ENCODE measurements at regions not wholly inside any gene's neighbourhood (a gene's known extent, or its start where the extent isn't known, plus 50 kb on each side); places are given as distances from the start of the nearest gene placed in this dataset.

DNA sequence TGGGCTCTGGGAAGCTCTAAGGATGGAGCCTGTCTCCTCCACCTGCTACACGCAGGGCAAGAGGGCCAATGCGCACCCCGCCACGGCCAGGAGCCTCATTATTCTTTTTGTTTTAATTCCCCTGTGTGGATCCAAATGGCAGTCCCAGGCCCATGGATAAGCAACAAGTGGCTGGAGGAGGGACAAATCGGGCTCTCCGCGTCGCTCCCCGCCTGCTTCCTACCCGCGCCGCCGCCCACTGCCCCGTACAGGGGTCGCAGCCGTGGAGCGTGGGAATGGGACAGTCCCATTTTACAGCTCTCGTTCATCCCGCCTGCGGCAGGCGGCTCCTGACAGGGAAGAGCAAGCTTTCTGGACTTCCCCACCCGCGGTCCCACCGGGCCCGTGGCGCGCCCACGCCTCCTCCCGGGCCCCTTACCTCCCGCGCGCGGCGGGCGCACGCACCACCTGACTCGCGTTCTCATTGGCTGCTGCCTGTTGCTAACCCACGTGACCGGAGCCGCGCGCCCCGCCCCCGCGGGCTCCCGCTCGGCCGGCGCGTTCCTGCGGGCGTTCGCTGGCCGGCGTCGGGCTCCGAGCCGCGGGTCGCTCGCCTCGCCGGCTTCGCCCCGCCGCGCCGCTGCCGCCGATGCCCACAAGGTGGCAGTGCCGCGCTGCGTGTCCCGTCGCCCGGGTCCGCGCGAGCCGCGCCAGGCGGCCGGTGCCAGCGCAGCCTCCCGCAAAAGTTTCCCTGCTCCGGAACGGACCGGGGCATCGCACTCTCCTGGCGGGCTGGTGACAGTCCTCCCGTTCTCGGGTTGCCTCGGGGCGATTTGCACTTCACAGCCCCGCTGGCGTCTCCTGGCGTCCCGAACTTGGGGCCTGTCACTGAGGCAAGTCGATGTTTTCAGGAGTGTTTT, 93.3 kb downstream of the CD83 start:
- Histone ChIP-seq H4K20me1 (ENCODE audit: insufficient read depth, low read length) (no peaks in the 10 kb centered on the region), H3K36me3 (replicated peaks in 1 of 2; ENCODE audit: control insufficient read depth in 1 of 2, insufficient read depth in 2 of 2, low read length in 2 of 2) (no peaks in the 10 kb centered on the region), H3K4me2 (ENCODE audit: low read depth, low read length) (peak overlapping the region; percentile 98), H3K9ac (ENCODE audit: insufficient read depth, low read depth, low read length) (peak overlapping the region; percentile 62; the same call in 1 of the 2 replicates), H3K27ac (ENCODE audit: extremely low read length, insufficient read depth, low read length) (no peak overlapping the region), H3K79me2 (ENCODE audit: insufficient read depth, low read length) (no peaks in the 10 kb centered on the region), H3K27me3 (ENCODE audit: control insufficient read depth in 1 of 2, insufficient read depth in 2 of 2, low read length in 2 of 2) (peaks cover 0 to 21% of the 10 kb centered on the region in 2 experiments; a peak in 3 of 5 replicates), H3K9me3 (ENCODE audit: low read length) (no peaks in the 10 kb centered on the region), H3K4me3 (replicated peaks in 1 of 3; ENCODE audit: insufficient read depth in 1 of 3, low read depth in 2 of 3, low read length in 3 of 3) (peak overlapping the region; percentile 56 to 80 (median 58)), H3K4me1 (ENCODE audit: insufficient read depth, low read length) (peaks cover 31% of the 10 kb centered on the region), H2AFZ (ENCODE audit: low read length) (no peak overlapping the region)
- intact Hi-C loops (cut with micrococcal nuclease; ENCODE audit: unreplicated experiment) (loop anchor here (1.0 to 10.0 kb wide), 4 partner anchors 299 to 1281 kb away; partner anchors contain the start of gene JARID2), in situ Hi-C loops (cut with HindIII; ENCODE audit: extremely low pct_ligation_motif_present, low pct_unique_long_range_greater_than_20kb) (loop anchor here (10.0 to 25.0 kb wide), 4 partner anchors 1026 to 1401 kb away; partner anchors contain the start of gene JARID2)
- DNase-seq (ENCODE audit: low spot score) = peak; percentile 74
- ChIA-PET CTCF (ENCODE audit: low intra/inter-chr PET ratio, low total read pairs) (interaction anchor here (0.7 to 2.0 kb wide), 4 partner anchors 299 to 1412 kb away, joined by 3 to 7 read pairs (median 4); no protein-coding TSS in a partner anchor), POLR2A (no interaction called here)
- peak; percentile 91 for ATAC-seq
- WGBS (ENCODE audit: low lambda C conversion rate) = 18% methylated on average over 23 of the region's 100 CpGs
- FAIRE-seq = no peak
- no TSS peak for BruUV-seq (replicated peaks)
- TF ChIP-seq, protein P1, sequence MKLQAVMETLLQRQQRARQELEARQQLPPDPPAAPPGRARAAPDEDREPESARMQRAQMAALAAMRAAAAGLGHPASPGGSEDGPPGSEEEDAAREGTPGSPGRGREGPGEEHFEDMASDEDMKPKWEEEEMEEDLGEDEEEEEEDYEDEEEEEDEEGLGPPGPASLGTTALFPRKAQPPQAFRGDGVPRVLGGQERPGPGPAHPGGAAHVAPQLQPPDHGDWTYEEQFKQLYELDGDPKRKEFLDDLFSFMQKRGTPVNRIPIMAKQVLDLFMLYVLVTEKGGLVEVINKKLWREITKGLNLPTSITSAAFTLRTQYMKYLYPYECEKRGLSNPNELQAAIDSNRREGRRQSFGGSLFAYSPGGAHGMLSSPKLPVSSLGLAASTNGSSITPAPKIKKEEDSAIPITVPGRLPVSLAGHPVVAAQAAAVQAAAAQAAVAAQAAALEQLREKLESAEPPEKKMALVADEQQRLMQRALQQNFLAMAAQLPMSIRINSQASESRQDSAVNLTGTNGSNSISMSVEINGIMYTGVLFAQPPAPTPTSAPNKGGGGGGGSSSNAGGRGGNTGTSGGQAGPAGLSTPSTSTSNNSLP (IDR thresholded peaks at IDR 0.05; ENCODE audit: low read depth, low read length) = no peak
- TF ChIP-seq, protein P2, sequence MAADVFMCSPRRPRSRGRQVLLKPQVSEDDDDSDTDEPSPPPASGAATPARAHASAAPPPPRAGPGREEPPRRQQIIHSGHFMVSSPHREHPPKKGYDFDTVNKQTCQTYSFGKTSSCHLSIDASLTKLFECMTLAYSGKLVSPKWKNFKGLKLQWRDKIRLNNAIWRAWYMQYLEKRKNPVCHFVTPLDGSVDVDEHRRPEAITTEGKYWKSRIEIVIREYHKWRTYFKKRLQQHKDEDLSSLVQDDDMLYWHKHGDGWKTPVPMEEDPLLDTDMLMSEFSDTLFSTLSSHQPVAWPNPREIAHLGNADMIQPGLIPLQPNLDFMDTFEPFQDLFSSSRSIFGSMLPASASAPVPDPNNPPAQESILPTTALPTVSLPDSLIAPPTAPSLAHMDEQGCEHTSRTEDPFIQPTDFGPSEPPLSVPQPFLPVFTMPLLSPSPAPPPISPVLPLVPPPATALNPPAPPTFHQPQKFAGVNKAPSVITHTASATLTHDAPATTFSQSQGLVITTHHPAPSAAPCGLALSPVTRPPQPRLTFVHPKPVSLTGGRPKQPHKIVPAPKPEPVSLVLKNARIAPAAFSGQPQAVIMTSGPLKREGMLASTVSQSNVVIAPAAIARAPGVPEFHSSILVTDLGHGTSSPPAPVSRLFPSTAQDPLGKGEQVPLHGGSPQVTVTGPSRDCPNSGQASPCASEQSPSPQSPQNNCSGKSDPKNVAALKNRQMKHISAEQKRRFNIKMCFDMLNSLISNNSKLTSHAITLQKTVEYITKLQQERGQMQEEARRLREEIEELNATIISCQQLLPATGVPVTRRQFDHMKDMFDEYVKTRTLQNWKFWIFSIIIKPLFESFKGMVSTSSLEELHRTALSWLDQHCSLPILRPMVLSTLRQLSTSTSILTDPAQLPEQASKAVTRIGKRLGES (CRISPR knock-in tag; IDR thresholded peaks at IDR 0.05; ENCODE audit: borderline replicate concordance) = no peak
- no peak for TF ChIP-seq ZNF501 (CRISPR knock-in tag; IDR thresholded peaks at IDR 0.05)
- no peak for TF ChIP-seq FOXO1 (CRISPR knock-in tag; IDR thresholded peaks at IDR 0.05)
- no peak for TF ChIP-seq NR2F6 (IDR thresholded peaks at IDR 0.05)
- TF ChIP-seq NR2F6 (CRISPR knock-in tag; IDR thresholded peaks at IDR 0.05) = no peak
- TF ChIP-seq EZH2 (conservative IDR thresholded peaks at IDR 0.05; ENCODE audit: low read depth, low read length) = no peak
- TF ChIP-seq ZFYVE20 (CRISPR knock-in tag; IDR thresholded peaks at IDR 0.05; ENCODE audit: borderline replicate concordance, low read depth) = no peak
- TF ChIP-seq, protein P3, sequence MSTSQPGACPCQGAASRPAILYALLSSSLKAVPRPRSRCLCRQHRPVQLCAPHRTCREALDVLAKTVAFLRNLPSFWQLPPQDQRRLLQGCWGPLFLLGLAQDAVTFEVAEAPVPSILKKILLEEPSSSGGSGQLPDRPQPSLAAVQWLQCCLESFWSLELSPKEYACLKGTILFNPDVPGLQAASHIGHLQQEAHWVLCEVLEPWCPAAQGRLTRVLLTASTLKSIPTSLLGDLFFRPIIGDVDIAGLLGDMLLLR (CRISPR knock-in tag; IDR thresholded peaks at IDR 0.05) = peak; percentile 56; the same call in 1 of the 2 replicates
- TF ChIP-seq, protein P4, sequence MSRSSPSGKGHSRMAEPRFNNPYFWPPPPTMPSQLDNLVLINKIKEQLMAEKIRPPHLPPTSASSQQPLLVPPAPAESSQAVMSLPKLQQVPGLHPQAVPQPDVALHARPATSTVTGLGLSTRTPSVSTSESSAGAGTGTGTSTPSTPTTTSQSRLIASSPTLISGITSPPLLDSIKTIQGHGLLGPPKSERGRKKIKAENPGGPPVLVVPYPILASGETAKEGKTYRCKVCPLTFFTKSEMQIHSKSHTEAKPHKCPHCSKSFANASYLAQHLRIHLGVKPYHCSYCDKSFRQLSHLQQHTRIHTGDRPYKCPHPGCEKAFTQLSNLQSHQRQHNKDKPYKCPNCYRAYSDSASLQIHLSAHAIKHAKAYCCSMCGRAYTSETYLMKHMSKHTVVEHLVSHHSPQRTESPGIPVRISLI (CRISPR knock-in tag; IDR thresholded peaks at IDR 0.05; ENCODE audit: borderline replicate concordance) = no peak
- TF ChIP-seq TEAD3 (CRISPR knock-in tag; optimal IDR thresholded peaks at IDR 0.05; ENCODE audit: borderline replicate concordance) = no peak
- 0 out of 2 replicates have a peak, but pooled peaks have one; percentile 50 for TF ChIP-seq SNAI1 (CRISPR knock-in tag; IDR thresholded peaks at IDR 0.05; ENCODE audit: borderline replicate concordance)
- TF ChIP-seq ELF1 (CRISPR knock-in tag; IDR thresholded peaks at IDR 0.05) = no peak
- no peak for TF ChIP-seq FOXM1 (CRISPR knock-in tag; IDR thresholded peaks at IDR 0.05)
- TF ChIP-seq, protein P5, sequence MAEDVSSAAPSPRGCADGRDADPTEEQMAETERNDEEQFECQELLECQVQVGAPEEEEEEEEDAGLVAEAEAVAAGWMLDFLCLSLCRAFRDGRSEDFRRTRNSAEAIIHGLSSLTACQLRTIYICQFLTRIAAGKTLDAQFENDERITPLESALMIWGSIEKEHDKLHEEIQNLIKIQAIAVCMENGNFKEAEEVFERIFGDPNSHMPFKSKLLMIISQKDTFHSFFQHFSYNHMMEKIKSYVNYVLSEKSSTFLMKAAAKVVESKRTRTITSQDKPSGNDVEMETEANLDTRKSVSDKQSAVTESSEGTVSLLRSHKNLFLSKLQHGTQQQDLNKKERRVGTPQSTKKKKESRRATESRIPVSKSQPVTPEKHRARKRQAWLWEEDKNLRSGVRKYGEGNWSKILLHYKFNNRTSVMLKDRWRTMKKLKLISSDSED (CRISPR knock-in tag; IDR thresholded peaks at IDR 0.05) = peak; percentile 75; the same call in 1 of the 2 replicates

Measured in HepG2 (cell line).